Hypothalamus (tissue), 51 donors: ENCODE measurements at regions not wholly inside any gene's neighbourhood (a gene's known extent, or its start where the extent isn't known, plus 50 kb on each side); places are given as distances from the start of the nearest gene placed in this dataset.
A peak's percentile ranks its signal among the peaks of the same experiment; 100 is the strongest.

Experiments
- DNase-seq, 51 donors: peaks; one replicate each; lab custom pipeline; 2025; lab: John Stamatoyannopoulos, UW

DNA sequence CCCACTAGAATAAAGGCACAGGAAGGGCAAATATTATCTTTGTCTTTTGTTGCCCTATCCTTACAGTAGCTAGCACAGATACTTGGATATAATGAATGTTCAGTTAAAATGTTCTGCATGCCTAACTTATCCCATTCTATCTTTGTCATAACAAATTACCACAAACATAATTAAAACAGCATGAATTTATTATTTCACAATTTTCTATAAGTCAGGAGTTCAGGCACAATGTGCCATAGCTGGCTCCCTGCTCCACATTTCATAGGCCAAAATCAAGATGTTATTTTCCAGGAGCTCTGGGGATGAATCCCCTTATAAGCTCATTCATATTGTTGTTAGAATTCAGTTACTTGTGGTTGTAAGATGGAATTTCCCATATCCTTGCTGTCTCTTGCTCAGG lies 975.5 kb downstream of the IGSF11 start:
- DNase-seq: no peak

- DNase-seq: no peak
Observed at GRCh38 chr3:118067439-118067838, 967.2 kb downstream of the IGSF11 start.

GRCh38 chr3:118075873-118076272 lies 958.8 kb downstream of the IGSF11 start:
- DNase-seq: no peak

DNA sequence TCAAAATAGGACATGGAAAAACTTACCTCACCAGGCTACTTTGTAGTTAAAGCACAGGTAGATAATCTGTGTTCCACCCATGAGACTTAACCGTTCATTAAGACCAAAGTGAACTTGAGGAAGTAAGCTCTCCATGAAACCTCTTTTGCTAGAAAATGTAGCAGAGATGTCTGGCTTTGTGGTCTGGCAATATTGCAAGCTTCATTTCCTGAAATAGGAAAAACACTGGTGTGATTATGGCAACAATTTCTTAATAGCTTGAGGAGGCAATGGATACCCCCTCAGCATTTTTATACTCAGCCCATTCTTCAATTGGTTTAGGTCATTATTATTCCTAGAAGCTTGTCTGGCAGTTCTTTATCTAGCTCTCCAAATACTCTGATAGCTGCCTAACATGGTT lies 957.3 kb downstream of the IGSF11 start:
- DNase-seq: no peak

GRCh38 chr3:118080889-118081288 lies 953.8 kb downstream of the IGSF11 start:
- no peak for DNase-seq

- no peak for DNase-seq
Observed at GRCh38 chr3:118088696-118089095, 946.0 kb downstream of the IGSF11 start.

GRCh38 chr3:118089563-118089962 lies 945.1 kb downstream of the IGSF11 start:
- DNase-seq: no peak

DNA sequence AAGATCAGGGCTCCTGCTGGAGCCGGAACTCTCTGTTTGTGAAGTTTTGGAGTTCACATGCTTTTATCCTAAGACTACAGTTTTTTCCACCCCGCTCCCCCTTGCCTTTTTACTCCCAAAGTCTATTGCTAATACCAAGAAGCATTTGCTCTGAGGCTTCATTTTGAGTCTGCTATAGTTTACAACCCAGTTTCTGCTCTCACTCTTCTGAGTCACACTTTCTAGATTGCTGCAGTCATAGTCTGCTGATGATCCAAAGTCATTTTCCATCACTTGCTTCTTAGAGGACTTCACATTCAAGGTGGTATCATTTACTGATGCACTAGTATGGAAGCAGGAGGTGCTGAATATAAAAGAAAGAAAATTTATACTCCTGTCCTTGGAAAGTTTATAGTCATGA lies 937.4 kb downstream of the IGSF11 start:
- no peak for DNase-seq

GRCh38 chr3:118097660-118098059 lies 937.0 kb downstream of the IGSF11 start:
- DNase-seq: no peak

GRCh38 chr3:118098827-118099226 lies 935.8 kb downstream of the IGSF11 start:
- peak in 1 of 51 donors; percentile 1 for DNase-seq

DNA sequence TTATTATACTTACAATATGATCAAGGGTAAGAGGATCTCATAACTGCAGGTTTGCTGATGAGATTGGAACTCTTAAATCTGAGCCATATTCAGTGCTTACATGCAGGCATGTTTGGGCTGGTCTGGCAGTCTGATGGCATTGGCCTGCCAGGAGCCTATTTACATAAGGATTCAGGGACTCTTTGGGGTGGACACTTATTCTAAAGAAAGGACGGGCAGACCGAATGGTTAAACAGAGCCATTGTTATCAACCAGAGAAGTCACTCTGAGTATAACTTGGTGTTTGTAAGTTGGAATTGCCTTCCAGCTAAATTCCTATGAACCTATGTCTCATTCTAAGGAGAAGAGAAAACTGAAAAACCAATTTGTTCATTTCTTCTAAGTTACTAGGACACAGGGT lies 932.8 kb downstream of the IGSF11 start:
- no peak for DNase-seq

- no peak for DNase-seq
Observed at GRCh38 chr3:118102737-118103136, 931.9 kb downstream of the IGSF11 start.

DNA sequence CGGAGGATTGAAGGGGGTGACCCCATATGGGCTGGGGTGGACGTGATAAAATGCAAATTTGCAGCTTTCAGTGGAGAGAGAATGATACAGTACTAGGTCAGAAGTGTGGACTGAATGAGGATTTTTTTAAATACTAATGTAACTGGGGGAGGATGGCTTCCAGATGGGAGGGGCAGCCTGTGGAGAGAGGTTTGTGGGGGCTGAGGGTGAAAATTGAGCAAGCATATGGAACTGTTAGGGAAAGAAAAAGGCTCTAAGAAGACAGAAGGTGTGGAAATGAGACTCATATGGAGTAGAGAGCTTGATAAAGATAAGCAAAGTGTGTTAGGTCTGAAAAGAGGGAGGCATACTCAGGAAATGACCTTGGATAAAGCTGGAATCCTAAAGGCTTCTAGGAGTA lies 926.4 kb downstream of the IGSF11 start:
- no peak for DNase-seq

DNA sequence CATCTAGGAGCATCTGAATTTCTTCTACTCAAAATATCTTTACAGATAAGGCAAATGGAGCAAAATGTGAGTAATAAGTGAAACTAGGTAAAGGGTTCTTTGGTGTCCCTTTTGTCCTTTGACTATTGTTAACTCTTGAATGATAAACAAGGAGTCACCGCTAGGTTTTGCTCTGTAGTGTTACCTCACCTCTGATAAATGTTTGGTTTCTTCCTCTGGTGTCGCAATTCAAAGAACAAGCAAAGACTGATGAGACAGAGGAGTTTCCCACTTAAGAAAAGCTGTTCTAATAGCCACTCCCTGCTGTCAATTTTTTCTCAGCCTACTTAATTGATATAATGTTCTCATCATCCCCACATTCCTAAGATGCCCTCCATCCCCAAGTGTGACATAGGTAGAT lies 925.9 kb downstream of the IGSF11 start:
- no peak for DNase-seq

DNA sequence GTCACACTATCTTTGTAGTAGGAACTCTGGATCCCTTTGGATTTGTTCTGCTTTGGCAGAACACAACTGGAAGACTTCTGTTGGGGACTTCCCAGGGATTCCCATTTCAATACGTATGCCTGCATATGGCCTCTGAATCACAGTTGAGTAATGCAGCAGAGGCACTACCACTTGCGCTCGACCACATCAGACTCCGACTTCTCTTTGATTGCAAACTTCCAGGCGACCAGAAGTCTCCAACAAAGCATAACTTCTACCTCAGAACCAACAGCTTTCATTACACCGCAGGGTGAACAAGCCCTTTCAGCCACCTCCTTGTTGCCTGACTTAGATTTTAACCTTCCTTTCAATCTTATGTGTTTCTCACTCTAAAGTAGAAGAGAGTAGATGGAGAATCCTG lies 924.4 kb downstream of the IGSF11 start:
- no peak for DNase-seq

DNA sequence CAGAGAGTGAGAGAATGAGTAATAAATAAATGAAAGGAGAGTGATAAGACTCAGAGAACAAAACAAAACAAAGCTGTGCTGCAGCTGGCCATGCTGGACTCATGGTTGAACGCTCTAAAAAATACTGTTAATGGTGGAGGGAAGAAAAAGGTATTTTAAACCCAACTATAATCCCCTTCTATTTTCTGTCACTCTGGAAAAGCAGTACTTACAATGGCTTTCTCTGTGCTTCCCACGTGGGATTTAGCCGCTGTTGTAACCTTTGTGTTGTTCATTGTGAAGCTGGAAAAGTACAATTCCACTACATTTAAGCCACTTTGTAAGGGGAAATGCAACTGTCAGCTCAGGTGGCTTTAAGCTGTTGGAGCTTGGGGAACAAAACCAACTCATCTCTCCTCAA lies 917.7 kb downstream of the IGSF11 start:
- DNase-seq: no peak

GRCh38 chr3:118126751-118127150 lies 907.9 kb downstream of the IGSF11 start:
- DNase-seq: no peak

GRCh38 chr3:118127992-118128391 lies 906.7 kb downstream of the IGSF11 start:
- DNase-seq: no peak

DNA sequence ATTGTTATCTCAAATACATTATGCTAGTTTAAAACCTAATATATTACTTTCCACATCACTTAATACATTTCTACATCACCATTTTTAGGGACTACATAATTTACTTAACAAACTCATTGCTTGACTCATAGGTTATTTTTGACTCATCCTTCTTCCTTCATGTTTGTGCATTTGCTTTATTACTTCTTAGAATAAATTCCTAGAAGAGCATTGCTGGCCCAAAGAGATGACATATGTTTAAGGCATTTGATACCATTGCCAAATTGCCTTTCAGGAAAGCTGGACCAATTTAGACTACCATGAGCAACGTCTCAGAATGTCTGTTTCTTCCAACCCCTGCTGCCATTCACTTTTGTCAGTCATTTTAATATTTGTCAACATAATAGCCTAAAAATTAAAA lies 905.8 kb downstream of the IGSF11 start:
- DNase-seq: no peak

GRCh38 chr3:118137778-118138177 lies 896.9 kb downstream of the IGSF11 start:
- DNase-seq: no peak

GRCh38 chr3:118144919-118145318 lies 889.7 kb downstream of the IGSF11 start:
- no peak for DNase-seq

- no peak for DNase-seq
Observed at GRCh38 chr3:118146658-118147375, 887.8 kb downstream of the IGSF11 start.

DNA sequence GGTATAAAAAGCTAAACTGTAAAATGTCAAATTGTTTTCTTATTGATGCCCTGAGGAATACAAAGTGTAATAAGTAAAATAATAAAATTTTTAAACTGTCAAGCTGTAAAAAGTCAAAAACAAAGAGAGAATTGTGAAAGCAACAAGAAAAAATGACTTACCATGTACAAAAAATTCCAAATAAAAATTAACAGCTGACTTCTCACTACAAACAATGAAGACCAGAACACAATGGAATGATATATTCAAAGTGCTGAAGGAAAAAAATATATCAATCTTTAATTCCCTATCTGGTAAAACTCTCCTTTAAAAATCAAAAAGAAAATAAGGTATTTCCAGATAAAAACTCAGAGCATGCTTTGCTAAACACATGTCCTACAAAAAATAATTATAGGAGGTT lies 883.5 kb downstream of the IGSF11 start:
- DNase-seq: no peak
